ENCODE measurements at regions not wholly inside any gene's neighbourhood (a gene's known extent, or its start where the extent isn't known, plus 50 kb on each side); places are given as distances from the start of the nearest gene placed in this dataset.

- DNase-seq = no peak
These were observed 107.0 kb upstream of the MGMT start for GRCh38 chr10:129360046-129360445.

GRCh38 chr10:129361676-129362376 lies 105.2 kb upstream of the MGMT start:
- no peak for DNase-seq

GRCh38 chr10:129364949-129365348 lies 102.1 kb upstream of the MGMT start:
- DNase-seq = no peak

DNA sequence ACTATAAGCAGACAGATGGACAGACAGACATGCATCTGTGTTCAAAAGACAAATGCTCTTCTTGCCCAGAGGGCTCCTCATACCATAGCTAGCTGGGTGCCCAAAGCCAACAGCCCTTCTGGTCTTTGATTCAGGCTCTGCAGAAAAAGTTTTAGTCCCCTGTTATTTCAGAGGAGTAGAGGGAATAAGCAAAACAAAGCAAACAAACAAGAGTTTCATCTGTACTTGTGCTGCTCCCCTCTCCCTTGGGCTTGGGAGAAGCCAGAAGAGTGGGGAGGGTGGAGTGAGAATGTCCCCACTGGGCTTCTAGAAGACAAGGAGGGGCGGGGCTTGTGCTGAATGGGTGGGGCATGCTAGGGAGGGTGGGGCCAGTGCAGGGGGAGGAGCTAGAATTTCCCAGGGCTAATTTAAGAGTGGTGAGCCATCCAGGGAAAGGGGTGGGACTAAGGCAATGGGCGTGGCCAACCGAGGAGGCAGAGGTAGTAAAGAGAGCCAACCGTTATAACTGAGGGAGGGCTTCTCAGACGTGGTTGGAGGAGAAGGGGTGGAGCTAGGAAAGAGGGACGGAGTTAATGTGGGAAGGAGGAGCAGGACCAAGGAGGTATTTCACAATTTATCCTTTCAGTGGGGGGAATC lies 101.2 kb upstream of the MGMT start:
- peak; percentile 28 for DNase-seq

- no peak for DNase-seq
These were observed 100.6 kb upstream of the MGMT start for GRCh38 chr10:129366450-129366849.

DNA sequence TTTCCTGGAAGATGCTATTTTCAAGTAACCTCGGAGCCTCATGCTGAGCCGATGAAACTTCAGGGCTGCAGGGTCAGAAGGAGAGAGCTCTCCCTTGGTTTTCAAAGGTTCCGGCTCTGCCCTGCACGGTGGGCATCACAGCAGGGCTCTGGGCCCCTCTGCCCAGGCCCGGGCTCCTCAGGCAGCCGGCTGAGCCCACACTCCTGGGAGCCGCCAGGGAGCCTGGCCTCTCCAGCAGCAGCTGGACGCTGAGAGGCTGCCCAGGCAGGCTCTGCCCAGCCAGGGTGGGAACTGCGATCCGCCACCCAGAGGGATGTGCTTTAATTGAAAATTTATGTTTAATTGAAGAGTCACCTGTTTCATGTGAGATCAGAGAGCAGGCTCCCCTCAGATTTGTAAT lies 97.5 kb upstream of the MGMT start:
- no peak for DNase-seq

- no peak for DNase-seq
These were observed 95.5 kb upstream of the MGMT start for GRCh38 chr10:129371541-129371940.

DNA sequence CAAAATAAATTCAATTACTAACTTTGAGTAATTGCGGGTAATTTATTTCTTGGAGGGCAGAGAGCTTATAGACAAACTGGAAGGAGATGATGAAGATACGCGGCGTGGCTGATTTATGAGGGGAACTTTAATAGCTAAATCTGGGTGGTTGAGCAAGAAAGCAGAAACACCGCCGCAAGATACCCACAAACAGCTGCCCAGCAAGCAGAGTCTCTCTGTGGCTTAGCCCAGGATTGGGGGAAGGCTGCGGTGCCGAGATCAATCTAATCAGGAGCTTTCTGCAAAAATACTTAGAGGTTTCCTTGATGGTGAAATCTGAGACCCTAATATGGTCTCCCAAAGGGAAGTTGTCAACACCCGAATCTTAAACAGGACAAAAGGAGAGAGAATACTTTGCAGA lies 94.9 kb upstream of the MGMT start:
- peak; percentile 49 for DNase-seq

GRCh38 chr10:129373231-129373630 lies 93.8 kb upstream of the MGMT start:
- no peak for DNase-seq

DNA sequence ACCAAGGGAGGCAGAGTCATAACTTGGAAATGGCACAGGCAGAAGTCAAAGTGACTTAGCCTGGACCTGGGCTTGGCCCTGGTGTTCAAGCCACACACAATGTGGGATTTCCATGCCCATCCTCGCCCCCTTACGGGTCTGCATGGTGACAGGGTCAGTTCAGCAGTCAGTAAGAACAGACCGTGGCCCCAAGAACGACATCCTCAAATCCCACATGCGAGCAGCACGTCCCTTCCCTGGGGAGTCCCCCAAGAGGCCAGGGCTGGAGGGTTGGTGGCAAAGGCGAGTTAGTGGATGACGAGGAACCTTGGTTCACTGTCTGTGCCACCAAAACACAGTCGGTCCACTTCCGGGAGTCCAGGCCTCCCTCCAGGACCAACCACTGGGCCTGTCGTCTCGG lies 93.3 kb upstream of the MGMT start:
- DNase-seq = no peak

DNA sequence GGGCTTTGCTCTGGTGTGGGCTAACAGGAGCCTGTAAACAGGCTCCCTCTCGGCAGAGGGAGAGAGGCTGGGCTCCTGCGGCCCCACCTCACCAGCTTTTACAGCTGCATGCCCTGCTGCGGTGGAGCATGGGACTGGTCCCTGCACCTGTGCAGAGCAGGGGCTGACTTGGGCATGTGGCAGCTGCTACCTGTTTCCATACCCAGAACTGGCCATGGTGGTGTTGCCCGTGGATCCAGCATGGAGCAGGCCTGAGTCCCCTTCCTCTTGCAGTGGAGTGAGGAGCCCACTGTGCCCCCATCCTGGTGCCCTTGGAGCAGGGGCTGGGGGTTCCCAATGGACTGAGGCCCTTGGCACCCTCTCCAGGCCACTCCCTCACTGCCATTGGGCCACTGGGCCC lies 91.9 kb upstream of the MGMT start:
- DNase-seq = no peak

DNA sequence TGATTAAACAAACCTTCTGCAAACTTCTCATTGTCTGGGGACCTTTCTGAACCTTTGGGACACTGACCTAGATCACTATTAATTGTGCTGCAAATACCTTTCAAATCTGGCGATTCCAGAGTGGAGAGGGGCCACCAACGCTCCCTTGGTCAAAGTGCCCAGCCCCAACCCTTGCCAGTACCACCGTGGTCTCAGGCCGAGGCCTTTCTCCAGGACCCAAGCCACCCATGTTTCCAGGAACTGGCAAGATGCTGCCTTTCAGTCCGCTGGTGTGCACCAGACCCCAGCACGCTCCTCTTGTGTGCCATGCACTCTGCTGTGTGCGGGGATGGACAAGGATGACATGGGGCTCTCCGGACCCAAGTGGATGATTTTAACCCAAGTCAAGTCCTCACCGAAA lies 91.1 kb upstream of the MGMT start:
- no peak for DNase-seq

GRCh38 chr10:129380279-129380678 lies 86.8 kb upstream of the MGMT start:
- no peak for DNase-seq

- DNase-seq = no peak
These were observed 85.3 kb upstream of the MGMT start for GRCh38 chr10:129381741-129382140.

- no peak for DNase-seq
These were observed 84.6 kb upstream of the MGMT start for GRCh38 chr10:129382401-129382800.

GRCh38 chr10:129383651-129384050 lies 83.4 kb upstream of the MGMT start:
- no peak for DNase-seq

- DNase-seq = no peak
These were observed 81.4 kb upstream of the MGMT start for GRCh38 chr10:129385600-129385999.

- DNase-seq = peak; percentile 10
These were observed 80.4 kb upstream of the MGMT start for GRCh38 chr10:129386415-129387257.

- no peak for DNase-seq
These were observed 79.8 kb upstream of the MGMT start for GRCh38 chr10:129387258-129387525.

GRCh38 chr10:129388435-129388834 lies 78.6 kb upstream of the MGMT start:
- no peak for DNase-seq

DNA sequence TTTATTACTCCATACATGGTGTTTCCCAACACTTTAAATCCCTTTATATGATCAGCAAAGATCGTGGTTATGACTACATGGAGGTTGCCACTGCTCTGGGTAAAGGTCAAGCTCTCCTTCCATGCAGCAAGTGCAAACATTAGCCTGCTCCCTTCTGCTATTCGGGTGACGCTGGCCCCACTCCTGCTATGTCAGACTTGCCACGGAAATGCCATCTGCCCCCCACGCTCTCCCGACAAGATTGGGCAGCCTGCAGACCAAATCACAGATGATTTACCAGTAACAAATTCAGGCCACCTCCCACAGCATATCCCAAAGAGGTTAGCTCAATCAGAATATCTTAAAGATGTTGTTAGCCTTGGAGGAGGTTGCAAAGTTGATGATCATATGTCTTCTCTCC lies 77.8 kb upstream of the MGMT start:
- no peak for DNase-seq

DNA sequence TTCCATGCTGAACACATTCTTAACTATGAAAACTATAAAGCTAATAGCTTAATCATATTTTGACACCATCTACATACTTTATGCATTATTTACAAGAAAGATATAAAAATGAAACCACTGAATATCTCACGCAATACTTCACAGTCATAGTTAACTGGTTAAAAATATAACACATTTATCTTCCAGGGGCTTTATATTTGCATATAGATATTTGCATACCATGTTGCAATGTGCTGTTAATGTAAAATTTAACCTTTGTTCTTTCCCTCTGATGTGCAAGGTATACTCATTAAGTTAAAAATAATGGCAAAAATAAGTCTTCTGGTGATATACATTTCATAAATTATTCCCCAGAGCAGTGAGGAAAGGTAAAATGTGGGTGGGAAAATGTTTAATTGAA lies 76.9 kb upstream of the MGMT start:
- no peak for DNase-seq

DNA sequence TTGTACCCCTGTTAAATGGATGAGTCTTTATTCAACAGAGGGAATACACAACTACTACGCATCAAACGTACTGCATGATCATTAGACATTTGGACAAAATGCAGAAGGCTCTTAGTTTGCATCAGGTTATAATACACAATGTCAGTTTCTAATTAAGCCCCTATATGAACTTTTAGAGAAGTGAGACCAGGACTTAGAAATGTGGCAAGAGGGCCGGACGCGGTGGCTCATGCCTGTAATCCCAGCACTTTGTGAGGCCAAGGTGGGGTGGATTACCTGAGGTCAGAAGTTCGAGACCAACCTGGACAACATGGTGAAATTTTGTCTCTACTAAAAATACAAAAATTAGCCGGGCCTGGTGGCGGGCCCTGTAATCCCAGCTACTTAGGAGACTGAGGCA lies 76.3 kb upstream of the MGMT start:
- DNase-seq = no peak

GRCh38 chr10:129391464-129391863 lies 75.6 kb upstream of the MGMT start:
- no peak for DNase-seq
